SK-N-SH (cell line): ENCODE measurements at regions not wholly inside any gene's neighbourhood (a gene's known extent, or its start where the extent isn't known, plus 50 kb on each side); places are given as distances from the start of the nearest gene placed in this dataset.

Experiments used
- CTCF ChIA-PET: fragments of 300-600, 350-600 bp; formaldehyde crosslinking; extraction: SDS; loops from one replicate; lab custom pipeline; 2021; lab: Yijun Ruan, JAX
- POLR2A ChIA-PET: fragments of 350-600 bp; sonication (Branson Sonifier 250); formaldehyde crosslinking; extraction: SDS; loops from one replicate; lab custom pipeline; 2020; ENCODE audit warnings: antibody characterized with exemption, inconsistent platforms; lab: Yijun Ruan, JAX
- DNase-seq: peaks from one replicate; pipeline ENCODE4 v3.0.0; 2012
- H2AFZ ChIP-seq: fragments of 200-600 bp; sonication (generic); 2 replicates; pipeline ENCODE4 v1.8.1; 2016; ENCODE audit warnings: antibody characterized with exemption, mild to moderate bottlenecking, low read depth
- H3F3A ChIP-seq: fragments of 200-600 bp; sonication (generic); replicated peaks from 2 replicates; pipeline ENCODE3; 2016; ENCODE audit warnings: antibody characterized with exemption, mild to moderate bottlenecking; ENCODE audit not compliant: insufficient read depth
- H3K27ac ChIP-seq, 2 experiments: fragments of 200-500 bp in 1 of 2; fragments of 200-600 bp in 1 of 2; sonication (Bioruptor generic) in 1 of 2; sonication (generic), shearing (Covaris generic) in 1 of 2; 2 replicates each; pipeline versions ENCODE4 v1.5.1 to v1.6.1; 2014 to 2016; ENCODE audit warnings: low read depth in 2 of 2, inconsistent platforms in 1 of 2, low read length in 1 of 2, mild to moderate bottlenecking in 1 of 2, mixed read lengths in 1 of 2
- H3K27me3 ChIP-seq: fragments of 200-600 bp; sonication (generic), shearing (Covaris generic); 2 replicates; pipeline ENCODE4 v1.6.1; 2016; ENCODE audit warnings: mixed run types; ENCODE audit not compliant: insufficient read depth
- H3K36me3 ChIP-seq, 2 experiments: fragments of 200-500 bp in 1 of 2; fragments of 200-600 bp in 1 of 2; sonication (Bioruptor generic) in 1 of 2; sonication (generic) in 1 of 2; replicated peaks in 1 of 2; 2 replicates each; pipeline versions ENCODE3 to v1.5.1; 2014 to 2016; ENCODE audit warnings: low read length in 1 of 2, mild to moderate bottlenecking in 1 of 2; ENCODE audit not compliant: insufficient read depth in 2 of 2, control insufficient read depth in 1 of 2
- H3K4me1 ChIP-seq, 2 experiments: fragments of 200-500 bp in 1 of 2; fragments of 200-600 bp in 1 of 2; sonication (Bioruptor generic) in 1 of 2; sonication (generic), shearing (Covaris generic) in 1 of 2; 2 replicates each; pipeline versions ENCODE4 v1.5.1 to v1.6.1; 2014 to 2016; ENCODE audit warnings: low read depth in 1 of 2, low read length in 1 of 2, mixed run types in 1 of 2; ENCODE audit not compliant: insufficient read depth in 2 of 2, control insufficient read depth in 1 of 2
- H3K4me2 ChIP-seq: fragments of 200-600 bp; sonication (generic), shearing (Covaris generic); 2 replicates; pipeline ENCODE4 v1.6.1; 2017; ENCODE audit warnings: mixed run types
- H3K4me3 ChIP-seq, 2 experiments: fragments of 200-500 bp in 1 of 2; fragments of 200-600 bp in 1 of 2; sonication (Bioruptor generic) in 1 of 2; sonication (generic), shearing (Covaris generic) in 1 of 2; 2 replicates each; pipeline versions ENCODE4 v1.5.1 to v1.8.1; 2014 to 2016; ENCODE audit warnings: low read depth in 2 of 2, inconsistent platforms in 1 of 2, low read length in 1 of 2, mild to moderate bottlenecking in 1 of 2, mixed read lengths in 1 of 2, moderate library complexity in 1 of 2
- H3K79me2 ChIP-seq: fragments of 200-600 bp; sonication (generic); 2 replicates; pipeline ENCODE4 v1.8.1; 2017; ENCODE audit warnings: mild to moderate bottlenecking; ENCODE audit not compliant: insufficient read depth
- H3K9ac ChIP-seq: fragments of 200-600 bp; sonication (generic); 2 replicates; pipeline ENCODE4 v1.6.1; 2017; ENCODE audit warnings: mixed run types
- H3K9me2 ChIP-seq: fragments of 200-600 bp; sonication (generic); 2 replicates; pipeline ENCODE4 v1.6.1; 2017; ENCODE audit warnings: mixed run types
- H3K9me3 ChIP-seq: fragments of 200-600 bp; sonication (generic); 2 replicates; pipeline ENCODE4 v1.6.1; 2017; ENCODE audit warnings: mixed run types, mild to moderate bottlenecking, moderate library complexity
- H4K20me1 ChIP-seq: fragments of 200-600 bp; sonication (generic); 2 replicates; pipeline ENCODE4 v1.6.1; 2017; ENCODE audit warnings: mild to moderate bottlenecking, mixed run types; ENCODE audit not compliant: insufficient read depth
- CHD2 ChIP-seq: fragments of 150-350 bp; IDR thresholded peaks from 2 replicates; pipeline ENCODE4 v1.6.1; 2018; ENCODE audit warnings: low read length; ENCODE audit not compliant: partially characterized antibody
- EP300 ChIP-seq, 2 experiments: IDR thresholded peaks; 2 replicates each; pipeline versions ENCODE4 v1.4.0 to v1.6.1; 2012; ENCODE audit warnings: borderline replicate concordance in 1 of 2, low read depth in 1 of 2, low read length in 1 of 2
- FOSL2 ChIP-seq: IDR thresholded peaks from 2 replicates; pipeline ENCODE4 v1.4.0; 2012; ENCODE audit warnings: low read depth, mild to moderate bottlenecking, moderate library complexity, borderline replicate concordance
- GABPA ChIP-seq: IDR thresholded peaks from 2 replicates; pipeline ENCODE4 v1.4.0; 2012; ENCODE audit warnings: low read depth, mild to moderate bottlenecking
- MEF2A ChIP-seq: IDR thresholded peaks from 2 replicates; pipeline ENCODE4 v1.4.0; 2012; ENCODE audit warnings: low read depth, borderline replicate concordance
- MXI1 ChIP-seq: IDR thresholded peaks from 2 replicates; pipeline ENCODE4 v1.6.1; 2012; ENCODE audit warnings: mild to moderate bottlenecking, low read depth, low read length, improper control_type of control experiment
- NRF1 ChIP-seq: IDR thresholded peaks from 2 replicates; pipeline ENCODE4 v1.6.1; 2012; ENCODE audit warnings: low read depth, mild to moderate bottlenecking, low read length
- RAD21 ChIP-seq: IDR thresholded peaks from 2 replicates; pipeline ENCODE4 v1.6.1; 2012; ENCODE audit warnings: mild to moderate bottlenecking, low read length
- RFX5 ChIP-seq: IDR thresholded peaks from 2 replicates; pipeline ENCODE4 v1.6.1; 2012; ENCODE audit warnings: mild to moderate bottlenecking, improper control_type of control experiment, low read length
- TAF1 ChIP-seq: IDR thresholded peaks from 2 replicates; pipeline ENCODE4 v1.6.1; 2012; ENCODE audit warnings: low read depth, mild to moderate bottlenecking, low read length, moderate library complexity, borderline replicate concordance
- TCF12 ChIP-seq: IDR thresholded peaks from 2 replicates; pipeline ENCODE4 v1.4.0; 2012
- YY1 ChIP-seq: IDR thresholded peaks from 2 replicates; pipeline ENCODE4 v1.4.0; 2012; ENCODE audit warnings: low read depth, mild to moderate bottlenecking
- WGBS: methylation state at CpG from one replicate; pipeline ENCODE4 v1.1.6; 2017; ENCODE audit warnings: low lambda C conversion rate; 5-methylcytosine and 5-hydroxymethylcytosine counted together
- TF ChIP-seq, protein P1 (sequence below): fragments of 200-600 bp; sonication (generic); IDR thresholded peaks from 2 replicates; pipeline ENCODE4 v1.6.1; 2017; ENCODE audit warnings: antibody characterized with exemption, mild to moderate bottlenecking, moderate library complexity
- TF ChIP-seq, protein P2 (sequence below): IDR thresholded peaks from 2 replicates; pipeline ENCODE4; 2012
- TF ChIP-seq, protein P3 (sequence below): IDR thresholded peaks from 2 replicates; pipeline ENCODE4 v1.4.0; 2012; ENCODE audit warnings: low read depth, borderline replicate concordance
- TF ChIP-seq, protein P4 (sequence below): IDR thresholded peaks from 2 replicates; pipeline ENCODE4 v1.6.1; 2012; ENCODE audit warnings: mild to moderate bottlenecking, low read depth, low read length, moderate library complexity

DNA sequence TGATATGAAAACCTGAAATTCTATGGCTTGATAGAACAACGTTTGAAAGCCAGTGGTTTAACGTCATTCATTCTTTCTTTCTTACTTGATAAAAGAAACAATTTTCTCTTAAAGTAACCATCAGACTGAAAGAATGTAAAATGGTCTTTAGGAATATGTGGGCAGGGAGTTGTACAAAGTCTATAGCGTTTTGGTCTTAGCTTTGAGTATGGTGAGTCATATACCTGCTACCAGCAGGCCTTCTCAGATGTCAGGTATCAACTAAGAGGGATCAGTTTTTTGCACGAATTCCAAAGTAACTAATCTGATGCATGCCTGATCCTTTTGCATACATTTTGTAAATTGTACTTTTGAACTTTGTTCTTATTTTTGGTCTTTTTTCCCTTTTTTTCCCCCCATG, 101.5 kb upstream of the DSEL start (continued):
- TF ChIP-seq, protein P1, sequence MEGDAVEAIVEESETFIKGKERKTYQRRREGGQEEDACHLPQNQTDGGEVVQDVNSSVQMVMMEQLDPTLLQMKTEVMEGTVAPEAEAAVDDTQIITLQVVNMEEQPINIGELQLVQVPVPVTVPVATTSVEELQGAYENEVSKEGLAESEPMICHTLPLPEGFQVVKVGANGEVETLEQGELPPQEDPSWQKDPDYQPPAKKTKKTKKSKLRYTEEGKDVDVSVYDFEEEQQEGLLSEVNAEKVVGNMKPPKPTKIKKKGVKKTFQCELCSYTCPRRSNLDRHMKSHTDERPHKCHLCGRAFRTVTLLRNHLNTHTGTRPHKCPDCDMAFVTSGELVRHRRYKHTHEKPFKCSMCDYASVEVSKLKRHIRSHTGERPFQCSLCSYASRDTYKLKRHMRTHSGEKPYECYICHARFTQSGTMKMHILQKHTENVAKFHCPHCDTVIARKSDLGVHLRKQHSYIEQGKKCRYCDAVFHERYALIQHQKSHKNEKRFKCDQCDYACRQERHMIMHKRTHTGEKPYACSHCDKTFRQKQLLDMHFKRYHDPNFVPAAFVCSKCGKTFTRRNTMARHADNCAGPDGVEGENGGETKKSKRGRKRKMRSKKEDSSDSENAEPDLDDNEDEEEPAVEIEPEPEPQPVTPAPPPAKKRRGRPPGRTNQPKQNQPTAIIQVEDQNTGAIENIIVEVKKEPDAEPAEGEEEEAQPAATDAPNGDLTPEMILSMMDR: no peak

DNA sequence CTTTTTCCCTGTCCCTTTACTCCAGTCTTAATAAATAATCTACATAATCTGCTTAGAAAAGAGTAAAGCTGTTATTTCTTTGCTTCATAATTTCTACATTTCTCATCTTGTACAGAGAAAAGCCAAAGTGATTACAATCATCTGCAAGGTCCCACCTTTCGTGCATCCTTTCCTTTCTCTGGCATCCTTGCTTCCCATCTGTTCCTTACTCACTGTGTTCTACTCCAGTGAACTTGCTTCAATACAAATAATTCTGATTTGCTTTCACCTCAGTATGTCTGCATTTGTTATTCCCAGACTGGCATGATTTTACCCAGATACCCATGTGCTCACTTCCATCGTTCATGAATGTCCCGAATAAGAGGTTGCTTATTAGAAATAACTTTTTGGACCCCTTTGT, 99.4 kb upstream of the DSEL start:
- Histone ChIP-seq H3K27ac (no peak overlapping the region), H3K4me1 (no peaks in the 10 kb centered on the region; a peak in 1 of 4 replicates), H3K79me2 (no peaks in the 10 kb centered on the region), H3F3A (no peaks in the 10 kb centered on the region), H3K4me2 (no peak overlapping the region), H2AFZ (no peak overlapping the region), H4K20me1 (no peaks in the 10 kb centered on the region), H3K36me3 (no peaks in the 10 kb centered on the region), H3K27me3 (no peaks in the 10 kb centered on the region), H3K4me3 (no peak overlapping the region), H3K9me3 (no peaks in the 10 kb centered on the region), H3K9ac (no peak overlapping the region), H3K9me2 (no peaks in the 10 kb centered on the region)
- 80% methylated on average over 3 of the region's 3 CpGs for WGBS
- no peak for DNase-seq
- TF ChIP-seq EP300 (IDR thresholded peaks at IDR 0.05; ENCODE audit: borderline replicate concordance in 1 of 2, low read depth in 1 of 2, low read length in 1 of 2) (no peak), TCF12 (no peak), CHD2 (no peak), GABPA (no peak), FOSL2 (no peak), MEF2A (no peak), YY1 (no peak), RAD21 (no peak), MXI1 (no peak), TAF1 (no peak), RFX5 (no peak), NRF1 (no peak)
- TF ChIP-seq, protein P2, sequence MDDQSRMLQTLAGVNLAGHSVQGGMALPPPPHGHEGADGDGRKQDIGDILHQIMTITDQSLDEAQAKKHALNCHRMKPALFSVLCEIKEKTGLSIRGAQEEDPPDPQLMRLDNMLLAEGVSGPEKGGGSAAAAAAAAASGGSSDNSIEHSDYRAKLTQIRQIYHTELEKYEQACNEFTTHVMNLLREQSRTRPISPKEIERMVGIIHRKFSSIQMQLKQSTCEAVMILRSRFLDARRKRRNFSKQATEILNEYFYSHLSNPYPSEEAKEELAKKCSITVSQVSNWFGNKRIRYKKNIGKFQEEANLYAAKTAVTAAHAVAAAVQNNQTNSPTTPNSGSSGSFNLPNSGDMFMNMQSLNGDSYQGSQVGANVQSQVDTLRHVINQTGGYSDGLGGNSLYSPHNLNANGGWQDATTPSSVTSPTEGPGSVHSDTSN: no peak
- TF ChIP-seq, protein P3, sequence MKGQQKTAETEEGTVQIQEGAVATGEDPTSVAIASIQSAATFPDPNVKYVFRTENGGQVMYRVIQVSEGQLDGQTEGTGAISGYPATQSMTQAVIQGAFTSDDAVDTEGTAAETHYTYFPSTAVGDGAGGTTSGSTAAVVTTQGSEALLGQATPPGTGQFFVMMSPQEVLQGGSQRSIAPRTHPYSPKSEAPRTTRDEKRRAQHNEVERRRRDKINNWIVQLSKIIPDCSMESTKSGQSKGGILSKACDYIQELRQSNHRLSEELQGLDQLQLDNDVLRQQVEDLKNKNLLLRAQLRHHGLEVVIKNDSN: no peak
- TF ChIP-seq, protein P4, sequence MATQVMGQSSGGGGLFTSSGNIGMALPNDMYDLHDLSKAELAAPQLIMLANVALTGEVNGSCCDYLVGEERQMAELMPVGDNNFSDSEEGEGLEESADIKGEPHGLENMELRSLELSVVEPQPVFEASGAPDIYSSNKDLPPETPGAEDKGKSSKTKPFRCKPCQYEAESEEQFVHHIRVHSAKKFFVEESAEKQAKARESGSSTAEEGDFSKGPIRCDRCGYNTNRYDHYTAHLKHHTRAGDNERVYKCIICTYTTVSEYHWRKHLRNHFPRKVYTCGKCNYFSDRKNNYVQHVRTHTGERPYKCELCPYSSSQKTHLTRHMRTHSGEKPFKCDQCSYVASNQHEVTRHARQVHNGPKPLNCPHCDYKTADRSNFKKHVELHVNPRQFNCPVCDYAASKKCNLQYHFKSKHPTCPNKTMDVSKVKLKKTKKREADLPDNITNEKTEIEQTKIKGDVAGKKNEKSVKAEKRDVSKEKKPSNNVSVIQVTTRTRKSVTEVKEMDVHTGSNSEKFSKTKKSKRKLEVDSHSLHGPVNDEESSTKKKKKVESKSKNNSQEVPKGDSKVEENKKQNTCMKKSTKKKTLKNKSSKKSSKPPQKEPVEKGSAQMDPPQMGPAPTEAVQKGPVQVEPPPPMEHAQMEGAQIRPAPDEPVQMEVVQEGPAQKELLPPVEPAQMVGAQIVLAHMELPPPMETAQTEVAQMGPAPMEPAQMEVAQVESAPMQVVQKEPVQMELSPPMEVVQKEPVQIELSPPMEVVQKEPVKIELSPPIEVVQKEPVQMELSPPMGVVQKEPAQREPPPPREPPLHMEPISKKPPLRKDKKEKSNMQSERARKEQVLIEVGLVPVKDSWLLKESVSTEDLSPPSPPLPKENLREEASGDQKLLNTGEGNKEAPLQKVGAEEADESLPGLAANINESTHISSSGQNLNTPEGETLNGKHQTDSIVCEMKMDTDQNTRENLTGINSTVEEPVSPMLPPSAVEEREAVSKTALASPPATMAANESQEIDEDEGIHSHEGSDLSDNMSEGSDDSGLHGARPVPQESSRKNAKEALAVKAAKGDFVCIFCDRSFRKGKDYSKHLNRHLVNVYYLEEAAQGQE: no peak
- TF ChIP-seq, protein P1: no peak
- CTCF ChIA-PET: no interaction called here
- POLR2A ChIA-PET: no interaction called here
